Natural killer cell (primary cell): ENCODE measurements at regions not wholly inside any gene's neighbourhood (a gene's known extent, or its start where the extent isn't known, plus 50 kb on each side); places are given as distances from the start of the nearest gene placed in this dataset.

ENCODE experiments used
- ATAC-seq, 3 donors: fragments of 150-1000 bp in 2 of 3; fragments of 200-7000 bp in 1 of 3; cut with Tn5 transposase; 1 replicate in 1 of 3; 2 replicates in 2 of 3; pipeline ENCODE4 v1.10.0; 2021; ENCODE audit warnings: mild to moderate bottlenecking in 2 of 3, moderate library complexity in 2 of 3
- DNase-seq, 2 donors: peaks; one replicate each; pipeline versions ENCODE4 v3.0.0 to v3.0.0-alpha.2; 2013 to 2021; ENCODE audit warnings: mixed read lengths in 1 of 2
- H3K27ac ChIP-seq: one replicate; pipeline ENCODE4 v1.5.1; 2013; ENCODE audit warnings: mild to moderate bottlenecking, low read length
- H3K27me3 ChIP-seq: one replicate; pipeline ENCODE4 v1.6.1; 2013; ENCODE audit warnings: low read length; ENCODE audit not compliant: control insufficient read depth, insufficient read depth
- H3K36me3 ChIP-seq: one replicate; pipeline ENCODE4 v1.6.1; 2013; ENCODE audit warnings: low read length; ENCODE audit not compliant: control insufficient read depth, insufficient read depth
- H3K4me1 ChIP-seq: one replicate; pipeline ENCODE4 v1.6.1; 2013; ENCODE audit warnings: low read length; ENCODE audit not compliant: control insufficient read depth, insufficient read depth
- H3K4me3 ChIP-seq: one replicate; pipeline ENCODE4 v1.5.1; 2013; ENCODE audit warnings: low read length
- H3K9me3 ChIP-seq: one replicate; pipeline ENCODE4 v1.6.1; 2013; ENCODE audit warnings: low read length; ENCODE audit not compliant: control insufficient read depth, insufficient read depth
- H3K27ac Mint-ChIP-seq, 2 donors: one replicate each; pipeline ENCODE4 v1.8.0; 2022; ENCODE audit warnings: mild to moderate bottlenecking in 2 of 2, mixed read lengths in 2 of 2, moderate library complexity in 1 of 2
- H3K27me3 Mint-ChIP-seq, 2 donors: one replicate each; pipeline ENCODE4 v1.8.0; 2022; ENCODE audit warnings: low read depth in 2 of 2, mixed read lengths in 2 of 2
- H3K36me3 Mint-ChIP-seq: one replicate; pipeline ENCODE4 v1.8.0; 2022; ENCODE audit warnings: mixed read lengths
- H3K4me1 Mint-ChIP-seq, 2 donors: one replicate each; pipeline ENCODE4 v1.8.0; 2022; ENCODE audit warnings: mixed read lengths in 2 of 2
- H3K4me3 Mint-ChIP-seq: one replicate; pipeline ENCODE4 v1.8.0; 2022; ENCODE audit warnings: mild to moderate bottlenecking, moderate library complexity, mixed read lengths
- H3K9me3 Mint-ChIP-seq, 2 donors: one replicate each; pipeline ENCODE4 v1.8.0; 2022; ENCODE audit warnings: mixed read lengths in 2 of 2
- WGBS: methylation state at CpG from one replicate; pipeline ENCODE4 v1.1.7; 2013; ENCODE audit warnings: missing lambda C conversion rate; ENCODE audit not compliant: insufficient coverage; 5-methylcytosine and 5-hydroxymethylcytosine counted together
- intact Hi-C: fragments of 100-400 bp; cut with micrococcal nuclease; formaldehyde crosslinking; loops from one replicate; pipeline ENCODE4 v1.14.2; 2022
- TF ChIP-seq, protein P1 (sequence below): fragments of 200-600 bp; IDR thresholded peaks from one replicate; pipeline ENCODE4 v1.8.0; 2022; ENCODE audit warnings: antibody characterized with exemption

DNA sequence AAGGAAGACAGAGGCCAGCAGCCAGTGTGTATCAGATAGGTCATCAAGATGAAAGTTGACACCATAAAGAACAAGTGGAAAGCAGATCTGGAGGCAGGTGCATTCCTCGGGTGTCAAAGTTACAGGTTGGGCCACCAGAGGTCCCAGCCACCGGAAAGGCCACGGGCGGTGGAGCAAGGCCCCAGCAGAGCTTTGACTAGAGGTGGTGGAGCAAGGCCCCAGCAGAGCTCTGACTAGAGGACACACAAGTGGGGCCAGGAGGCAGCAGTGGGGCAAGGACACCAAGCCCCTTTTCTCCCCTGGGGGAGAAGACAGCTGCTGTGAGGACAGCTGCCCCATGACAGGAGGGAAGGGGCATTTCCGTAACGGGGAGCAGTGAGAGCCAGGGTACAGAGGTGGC, 115.1 kb downstream of the GYPC start:
- Mint-ChIP-seq H3K4me1 (peaks cover 11 to 31% of the 10 kb centered on the region in 2 donors), H3K4me3 (no peak overlapping the region), H3K36me3 (no peaks in the 10 kb centered on the region), H3K9me3 (no peaks in the 10 kb centered on the region), H3K27ac (peak overlapping the region in 1 of 2 donors; percentile 20), H3K27me3 (peaks cover 8 to 10% of the 10 kb centered on the region in 2 donors)
- Histone ChIP-seq H3K36me3 (no peaks in the 10 kb centered on the region), H3K27me3 (no peaks in the 10 kb centered on the region), H3K4me1 (peaks cover under 1% of the 10 kb centered on the region), H3K27ac (no peak overlapping the region), H3K9me3 (no peaks in the 10 kb centered on the region), H3K4me3 (no peak overlapping the region)
- intact Hi-C loops = loop anchor here (10.0 kb wide), 1 partner anchor 376 kb away; no protein-coding TSS in a partner anchor
- no peak for ATAC-seq
- TF ChIP-seq, protein P1, sequence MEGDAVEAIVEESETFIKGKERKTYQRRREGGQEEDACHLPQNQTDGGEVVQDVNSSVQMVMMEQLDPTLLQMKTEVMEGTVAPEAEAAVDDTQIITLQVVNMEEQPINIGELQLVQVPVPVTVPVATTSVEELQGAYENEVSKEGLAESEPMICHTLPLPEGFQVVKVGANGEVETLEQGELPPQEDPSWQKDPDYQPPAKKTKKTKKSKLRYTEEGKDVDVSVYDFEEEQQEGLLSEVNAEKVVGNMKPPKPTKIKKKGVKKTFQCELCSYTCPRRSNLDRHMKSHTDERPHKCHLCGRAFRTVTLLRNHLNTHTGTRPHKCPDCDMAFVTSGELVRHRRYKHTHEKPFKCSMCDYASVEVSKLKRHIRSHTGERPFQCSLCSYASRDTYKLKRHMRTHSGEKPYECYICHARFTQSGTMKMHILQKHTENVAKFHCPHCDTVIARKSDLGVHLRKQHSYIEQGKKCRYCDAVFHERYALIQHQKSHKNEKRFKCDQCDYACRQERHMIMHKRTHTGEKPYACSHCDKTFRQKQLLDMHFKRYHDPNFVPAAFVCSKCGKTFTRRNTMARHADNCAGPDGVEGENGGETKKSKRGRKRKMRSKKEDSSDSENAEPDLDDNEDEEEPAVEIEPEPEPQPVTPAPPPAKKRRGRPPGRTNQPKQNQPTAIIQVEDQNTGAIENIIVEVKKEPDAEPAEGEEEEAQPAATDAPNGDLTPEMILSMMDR = no peak
- 92% methylated on average over 6 of the region's 6 CpGs for WGBS
- DNase-seq = no peak

DNA sequence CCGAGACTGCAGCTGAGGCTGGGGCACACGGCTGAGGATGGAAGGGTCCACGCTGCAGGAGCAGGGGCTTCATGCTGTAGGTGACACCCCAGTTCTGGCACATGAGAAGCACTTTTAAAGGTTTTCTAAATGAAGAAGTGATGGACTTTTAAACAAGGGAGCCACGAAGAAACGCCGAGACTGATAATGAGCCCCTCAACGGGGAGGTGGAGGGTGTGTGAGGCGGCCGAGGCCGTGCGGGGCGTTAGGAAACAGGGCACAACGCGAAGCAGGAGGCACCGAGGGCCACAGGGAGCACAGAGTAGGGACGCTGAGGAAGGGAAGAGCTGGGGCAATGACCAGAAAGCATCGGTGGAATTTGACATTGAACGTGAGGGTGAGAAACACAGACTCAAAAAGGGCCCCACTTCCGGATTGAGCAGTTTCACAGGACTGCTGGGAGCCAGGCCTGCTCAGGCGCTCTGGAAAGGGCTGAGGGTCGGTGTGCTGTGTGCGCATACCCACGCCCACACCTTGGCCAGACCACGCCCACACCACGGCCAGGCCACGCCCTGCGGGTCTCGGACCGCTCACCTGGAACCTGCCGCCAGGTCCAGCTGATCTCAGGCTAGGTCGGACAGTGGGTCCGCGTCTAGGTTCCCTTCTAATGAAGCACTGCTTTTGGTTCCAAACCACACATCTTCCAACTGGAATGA, 115.7 kb downstream of the GYPC start:
- peak overlapping the region in 1 of 2 donors; percentile 20 for H3K27ac Mint-ChIP-seq
- no peak overlapping the region for H3K4me3 Mint-ChIP-seq
- H3K9me3 ChIP-seq = no peaks in the 10 kb centered on the region
- WGBS = 87% methylated on average over 33 of the region's 33 CpGs
- no peaks in the 10 kb centered on the region for H3K27me3 ChIP-seq
- intact Hi-C loops = loop anchor here (10.0 kb wide), 1 partner anchor 377 kb away; no protein-coding TSS in a partner anchor
- peaks cover 5% of the 10 kb centered on the region for H3K4me1 ChIP-seq
- no peak overlapping the region for H3K4me3 ChIP-seq
- no peaks in the 10 kb centered on the region for H3K36me3 ChIP-seq
- H3K27me3 Mint-ChIP-seq = peaks cover 6 to 10% of the 10 kb centered on the region in 2 donors
- TF ChIP-seq, protein P1 = no peak
- no peak for ATAC-seq
- H3K36me3 Mint-ChIP-seq = no peaks in the 10 kb centered on the region
- DNase-seq = no peak
- no peaks in the 10 kb centered on the region for H3K9me3 Mint-ChIP-seq
- peaks cover 11 to 30% of the 10 kb centered on the region in 2 donors for H3K4me1 Mint-ChIP-seq
- no peak overlapping the region for H3K27ac ChIP-seq

- Mint-ChIP-seq H3K4me3 (no peak overlapping the region), H3K36me3 (no peaks in the 10 kb centered on the region), H3K4me1 (peaks cover 13 to 21% of the 10 kb centered on the region in 2 donors), H3K27ac (no peak overlapping the region), H3K9me3 (no peaks in the 10 kb centered on the region), H3K27me3 (peaks cover 10 to 16% of the 10 kb centered on the region in 2 donors)
- H3K4me1 ChIP-seq = peaks cover 12% of the 10 kb centered on the region
- no peaks in the 10 kb centered on the region for H3K27me3 ChIP-seq
- H3K9me3 ChIP-seq = no peaks in the 10 kb centered on the region
- no peak overlapping the region for H3K27ac ChIP-seq
- DNase-seq (no peak), ATAC-seq (no peak)
- WGBS = 98% methylated on average over 5 of the region's 6 CpGs
- TF ChIP-seq, protein P1 = no peak
- no peaks in the 10 kb centered on the region for H3K36me3 ChIP-seq
- intact Hi-C loops = loop anchor here (10.0 kb wide), 1 partner anchor 379 kb away; no protein-coding TSS in a partner anchor
- no peak overlapping the region for H3K4me3 ChIP-seq
Measured at GRCh38 chr2:126774290-126774689, 118.3 kb downstream of the GYPC start.
